ENCODE measurements at regions not wholly inside any gene's neighbourhood (a gene's known extent, or its start where the extent isn't known, plus 50 kb on each side); places are given as distances from the start of the nearest gene placed in this dataset.

DNA sequence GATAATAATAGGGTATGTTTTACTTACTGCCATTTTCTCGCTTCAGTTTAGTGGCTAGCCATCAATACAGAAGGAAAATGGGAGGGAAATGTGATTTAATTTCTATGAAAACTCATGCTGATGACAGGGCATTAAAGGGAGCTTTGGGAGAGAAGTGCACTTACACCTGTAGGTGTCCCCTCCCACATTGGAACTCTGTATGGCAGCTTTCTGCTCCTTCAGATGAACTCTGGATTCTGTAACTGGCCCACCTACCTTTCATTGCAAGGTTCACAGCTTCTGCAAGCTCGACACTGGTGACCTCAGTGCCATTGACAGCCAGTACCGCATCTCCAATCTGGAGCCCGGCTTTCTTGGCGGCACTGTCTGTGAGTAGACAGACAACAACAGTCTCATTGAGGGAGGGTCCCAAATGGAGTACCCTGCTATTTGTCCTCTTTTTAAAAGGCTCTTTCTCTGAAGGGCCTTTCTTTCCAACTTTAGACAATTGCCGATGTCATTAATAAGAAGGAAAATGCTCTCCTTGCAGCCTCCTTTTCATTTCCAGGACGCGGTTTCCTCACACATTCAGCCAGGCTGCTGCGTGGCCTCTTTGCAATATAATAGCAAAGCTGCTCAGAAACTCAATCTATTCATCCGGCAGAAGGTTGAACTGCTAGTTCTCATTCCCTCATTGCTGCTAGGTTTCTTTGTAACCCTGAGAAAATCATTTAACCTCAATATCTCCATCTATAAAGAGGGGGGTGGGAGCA, 63.6 kb downstream of the NUDT12 start:
- peaks cover 0 to 8% (median 0%) of the 10 kb centered on the region in 5 donors for H3K4me1 ChIP-seq (ENCODE audit: control insufficient read depth in 5 of 5, insufficient read depth in 5 of 5, low read length in 5 of 5)
- no peaks in the 10 kb centered on the region for H3K36me3 ChIP-seq (ENCODE audit: control insufficient read depth in 5 of 5, insufficient read depth in 5 of 5, low read length in 5 of 5)
- H3K9me3 ChIP-seq (ENCODE audit: control insufficient read depth in 5 of 5, low read length in 5 of 5): peaks cover 0 to 3% (median 0%) of the 10 kb centered on the region in 5 donors
- no peak overlapping the region for H3K27ac ChIP-seq (ENCODE audit: low read depth, low read length)
- H3K9ac ChIP-seq (ENCODE audit: low read length in 5 of 5): no peak overlapping the region
- no peak overlapping the region for H3K4me3 ChIP-seq (ENCODE audit: low read depth in 1 of 5, low read length in 5 of 5)
- H3K27me3 ChIP-seq (ENCODE audit: control insufficient read depth in 5 of 5, insufficient read depth in 4 of 5, low read length in 5 of 5): peaks cover 0 to 3% (median 0%) of the 10 kb centered on the region in 5 donors

GRCh38 chr5:103498211-103498610, 64.4 kb downstream of the NUDT12 start:
- H3K9me3 ChIP-seq (ENCODE audit: control insufficient read depth in 5 of 5, low read length in 5 of 5): peaks cover 0 to 3% (median 0%) of the 10 kb centered on the region in 5 donors
- H3K27me3 ChIP-seq (ENCODE audit: control insufficient read depth in 5 of 5, insufficient read depth in 4 of 5, low read length in 5 of 5): peaks cover 0 to 3% (median 0%) of the 10 kb centered on the region in 5 donors
- no peak overlapping the region for H3K27ac ChIP-seq (ENCODE audit: low read depth, low read length)
- no peak overlapping the region for H3K9ac ChIP-seq (ENCODE audit: low read length in 5 of 5)
- H3K4me1 ChIP-seq (ENCODE audit: control insufficient read depth in 5 of 5, insufficient read depth in 5 of 5, low read length in 5 of 5): peaks cover 0 to 8% (median 0%) of the 10 kb centered on the region in 5 donors
- H3K4me3 ChIP-seq (ENCODE audit: low read depth in 1 of 5, low read length in 5 of 5): no peak overlapping the region
- H3K36me3 ChIP-seq (ENCODE audit: control insufficient read depth in 5 of 5, insufficient read depth in 5 of 5, low read length in 5 of 5): no peaks in the 10 kb centered on the region

DNA sequence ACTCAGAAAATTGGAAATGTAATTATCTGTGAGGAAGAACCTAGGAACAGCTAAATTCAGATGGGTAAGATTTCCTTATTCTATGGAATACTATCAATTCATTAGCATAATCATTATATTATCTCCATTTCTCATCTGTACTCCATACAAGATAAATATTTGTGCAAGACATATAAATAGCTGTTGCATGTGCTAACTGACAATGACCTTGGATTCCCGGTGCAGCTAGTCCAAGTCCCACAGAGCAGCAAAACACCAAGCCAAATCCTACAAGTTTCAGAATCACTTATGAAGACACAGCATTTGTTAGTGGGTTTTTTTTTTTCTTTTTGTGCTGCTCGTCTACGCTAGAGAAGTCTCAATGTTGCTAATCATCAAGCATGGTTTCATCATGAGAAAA, 64.8 kb downstream of the NUDT12 start:
- no peak overlapping the region for H3K27ac ChIP-seq (ENCODE audit: low read depth, low read length)
- H3K9me3 ChIP-seq (ENCODE audit: control insufficient read depth in 5 of 5, low read length in 5 of 5): peaks cover 0 to 3% (median 0%) of the 10 kb centered on the region in 5 donors
- H3K4me1 ChIP-seq (ENCODE audit: control insufficient read depth in 5 of 5, insufficient read depth in 5 of 5, low read length in 5 of 5): peaks cover 0 to 8% (median 0%) of the 10 kb centered on the region in 5 donors
- H3K36me3 ChIP-seq (ENCODE audit: control insufficient read depth in 5 of 5, insufficient read depth in 5 of 5, low read length in 5 of 5): no peaks in the 10 kb centered on the region
- H3K9ac ChIP-seq (ENCODE audit: low read length in 5 of 5): no peak overlapping the region
- peaks cover 0 to 3% (median 0%) of the 10 kb centered on the region in 5 donors for H3K27me3 ChIP-seq (ENCODE audit: control insufficient read depth in 5 of 5, insufficient read depth in 4 of 5, low read length in 5 of 5)
- H3K4me3 ChIP-seq (ENCODE audit: low read depth in 1 of 5, low read length in 5 of 5): no peak overlapping the region

GRCh38 chr5:103490030-103490739, 72.4 kb downstream of the NUDT12 start:
- no peak overlapping the region for H3K4me3 ChIP-seq (ENCODE audit: low read depth in 1 of 5, low read length in 5 of 5)
- H3K9ac ChIP-seq (ENCODE audit: low read length in 5 of 5): no peak overlapping the region
- H3K27ac ChIP-seq (ENCODE audit: low read depth, low read length): no peak overlapping the region
- no peaks in the 10 kb centered on the region for H3K36me3 ChIP-seq (ENCODE audit: control insufficient read depth in 5 of 5, insufficient read depth in 5 of 5, low read length in 5 of 5)
- H3K9me3 ChIP-seq (ENCODE audit: control insufficient read depth in 5 of 5, low read length in 5 of 5): peaks cover 0 to 3% (median 0%) of the 10 kb centered on the region in 5 donors
- H3K27me3 ChIP-seq (ENCODE audit: control insufficient read depth in 5 of 5, insufficient read depth in 4 of 5, low read length in 5 of 5): no peaks in the 10 kb centered on the region
- H3K4me1 ChIP-seq (ENCODE audit: control insufficient read depth in 5 of 5, insufficient read depth in 5 of 5, low read length in 5 of 5): no peaks in the 10 kb centered on the region

DNA sequence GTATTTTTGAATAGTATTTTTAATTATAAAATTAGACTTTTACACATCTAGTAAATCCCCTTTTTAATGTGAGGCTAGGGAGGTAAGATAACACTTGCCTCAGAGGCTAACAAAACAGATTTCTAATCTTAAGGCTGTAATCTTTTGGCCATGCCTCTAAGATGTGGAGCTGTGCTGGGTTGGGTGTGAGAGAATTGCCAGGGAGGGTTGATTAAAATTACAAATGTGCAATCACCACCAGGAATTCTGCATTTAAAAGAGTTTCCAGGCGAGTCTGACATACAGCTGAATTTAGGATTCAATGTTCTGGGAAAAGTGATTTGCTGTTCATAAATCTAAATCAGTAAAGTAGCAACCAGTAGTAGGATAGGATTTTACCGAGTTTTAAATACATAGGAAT, 73.3 kb downstream of the NUDT12 start:
- H3K27ac ChIP-seq (ENCODE audit: low read depth, low read length): no peak overlapping the region
- H3K27me3 ChIP-seq (ENCODE audit: control insufficient read depth in 5 of 5, insufficient read depth in 4 of 5, low read length in 5 of 5): no peaks in the 10 kb centered on the region
- H3K9me3 ChIP-seq (ENCODE audit: control insufficient read depth in 5 of 5, low read length in 5 of 5): peaks cover 0 to 2% (median 0%) of the 10 kb centered on the region in 5 donors
- H3K4me1 ChIP-seq (ENCODE audit: control insufficient read depth in 5 of 5, insufficient read depth in 5 of 5, low read length in 5 of 5): no peaks in the 10 kb centered on the region
- no peak overlapping the region for H3K4me3 ChIP-seq (ENCODE audit: low read depth in 1 of 5, low read length in 5 of 5)
- H3K36me3 ChIP-seq (ENCODE audit: control insufficient read depth in 5 of 5, insufficient read depth in 5 of 5, low read length in 5 of 5): no peaks in the 10 kb centered on the region
- H3K9ac ChIP-seq (ENCODE audit: low read length in 5 of 5): no peak overlapping the region

GRCh38 chr5:103487822-103488493, 74.6 kb downstream of the NUDT12 start:
- Histone ChIP-seq H3K9me3 (ENCODE audit: control insufficient read depth in 5 of 5, low read length in 5 of 5) (no peaks in the 10 kb centered on the region), H3K9ac (ENCODE audit: low read length in 5 of 5) (no peak overlapping the region), H3K4me1 (ENCODE audit: control insufficient read depth in 5 of 5, insufficient read depth in 5 of 5, low read length in 5 of 5) (no peaks in the 10 kb centered on the region), H3K36me3 (ENCODE audit: control insufficient read depth in 5 of 5, insufficient read depth in 5 of 5, low read length in 5 of 5) (no peaks in the 10 kb centered on the region), H3K4me3 (ENCODE audit: low read depth in 1 of 5, low read length in 5 of 5) (no peak overlapping the region), H3K27me3 (ENCODE audit: control insufficient read depth in 5 of 5, insufficient read depth in 4 of 5, low read length in 5 of 5) (no peaks in the 10 kb centered on the region), H3K27ac (ENCODE audit: low read depth, low read length) (no peak overlapping the region)

GRCh38 chr5:103487218-103487617, 75.4 kb downstream of the NUDT12 start:
- H3K27ac ChIP-seq (ENCODE audit: low read depth, low read length): no peak overlapping the region
- no peak overlapping the region for H3K4me3 ChIP-seq (ENCODE audit: low read depth in 1 of 5, low read length in 5 of 5)
- H3K9ac ChIP-seq (ENCODE audit: low read length in 5 of 5): no peak overlapping the region
- no peaks in the 10 kb centered on the region for H3K36me3 ChIP-seq (ENCODE audit: control insufficient read depth in 5 of 5, insufficient read depth in 5 of 5, low read length in 5 of 5)
- H3K4me1 ChIP-seq (ENCODE audit: control insufficient read depth in 5 of 5, insufficient read depth in 5 of 5, low read length in 5 of 5): no peaks in the 10 kb centered on the region
- no peaks in the 10 kb centered on the region for H3K27me3 ChIP-seq (ENCODE audit: control insufficient read depth in 5 of 5, insufficient read depth in 4 of 5, low read length in 5 of 5)
- no peaks in the 10 kb centered on the region for H3K9me3 ChIP-seq (ENCODE audit: control insufficient read depth in 5 of 5, low read length in 5 of 5)

GRCh38 chr5:103486739-103487138, 75.8 kb downstream of the NUDT12 start:
- no peak overlapping the region for H3K4me3 ChIP-seq (ENCODE audit: low read depth in 1 of 5, low read length in 5 of 5)
- no peaks in the 10 kb centered on the region for H3K4me1 ChIP-seq (ENCODE audit: control insufficient read depth in 5 of 5, insufficient read depth in 5 of 5, low read length in 5 of 5)
- H3K9me3 ChIP-seq (ENCODE audit: control insufficient read depth in 5 of 5, low read length in 5 of 5): no peaks in the 10 kb centered on the region
- no peaks in the 10 kb centered on the region for H3K27me3 ChIP-seq (ENCODE audit: control insufficient read depth in 5 of 5, insufficient read depth in 4 of 5, low read length in 5 of 5)
- no peak overlapping the region for H3K9ac ChIP-seq (ENCODE audit: low read length in 5 of 5)
- no peak overlapping the region for H3K27ac ChIP-seq (ENCODE audit: low read depth, low read length)
- no peaks in the 10 kb centered on the region for H3K36me3 ChIP-seq (ENCODE audit: control insufficient read depth in 5 of 5, insufficient read depth in 5 of 5, low read length in 5 of 5)

- Histone ChIP-seq H3K4me3 (ENCODE audit: low read depth in 1 of 5, low read length in 5 of 5) (no peak overlapping the region), H3K36me3 (ENCODE audit: control insufficient read depth in 5 of 5, insufficient read depth in 5 of 5, low read length in 5 of 5) (no peaks in the 10 kb centered on the region), H3K9ac (ENCODE audit: low read length in 5 of 5) (no peak overlapping the region), H3K27ac (ENCODE audit: low read depth, low read length) (no peak overlapping the region), H3K4me1 (ENCODE audit: control insufficient read depth in 5 of 5, insufficient read depth in 5 of 5, low read length in 5 of 5) (peaks cover 0 to 2% (median 0%) of the 10 kb centered on the region in 5 donors), H3K9me3 (ENCODE audit: control insufficient read depth in 5 of 5, low read length in 5 of 5) (no peaks in the 10 kb centered on the region), H3K27me3 (ENCODE audit: control insufficient read depth in 5 of 5, insufficient read depth in 4 of 5, low read length in 5 of 5) (no peaks in the 10 kb centered on the region)
Measured at GRCh38 chr5:103480246-103480645, 82.3 kb downstream of the NUDT12 start.

- no peaks in the 10 kb centered on the region for H3K27me3 ChIP-seq (ENCODE audit: control insufficient read depth in 5 of 5, insufficient read depth in 4 of 5, low read length in 5 of 5)
- no peak overlapping the region for H3K27ac ChIP-seq (ENCODE audit: low read depth, low read length)
- H3K4me1 ChIP-seq (ENCODE audit: control insufficient read depth in 5 of 5, insufficient read depth in 5 of 5, low read length in 5 of 5): peaks cover 0 to 8% (median 3%) of the 10 kb centered on the region in 5 donors
- H3K9me3 ChIP-seq (ENCODE audit: control insufficient read depth in 5 of 5, low read length in 5 of 5): no peaks in the 10 kb centered on the region
- no peak overlapping the region for H3K4me3 ChIP-seq (ENCODE audit: low read depth in 1 of 5, low read length in 5 of 5)
- no peaks in the 10 kb centered on the region for H3K36me3 ChIP-seq (ENCODE audit: control insufficient read depth in 5 of 5, insufficient read depth in 5 of 5, low read length in 5 of 5)
- H3K9ac ChIP-seq (ENCODE audit: low read length in 5 of 5): no peak overlapping the region
Measured at GRCh38 chr5:103477678-103478077, 84.9 kb downstream of the NUDT12 start.
